MCF 10A (cell line): ENCODE measurements at regions not wholly inside any gene's neighbourhood (a gene's known extent, or its start where the extent isn't known, plus 50 kb on each side); places are given as distances from the start of the nearest gene placed in this dataset.

ENCODE experiments used
- BruUV-seq: library from RNA; stranded (reverse); fragments of 400-500 nt; replicated peaks from 2 replicates; lab custom pipeline; 2021; lab: Mats Ljungman, UMichigan
- CTCF ChIA-PET: fragments of 300-600 bp; sonication (Branson Sonifier 250); formaldehyde crosslinking; extraction: SDS; loops from one replicate; lab custom pipeline; 2021; ENCODE audit warnings: antibody characterized with exemption, inconsistent platforms; lab: Yijun Ruan, JAX
- POLR2A ChIA-PET: fragments of 300-600, 350-650 bp; sonication (Branson Sonifier 250); formaldehyde crosslinking; extraction: SDS; loops from one replicate; lab custom pipeline; 2020; ENCODE audit warnings: antibody characterized with exemption, inconsistent platforms; lab: Yijun Ruan, JAX
- DNase-seq: peaks from one replicate; pipeline ENCODE4 v3.0.0-alpha.2; 2018; ENCODE audit not compliant: unreplicated experiment
- H3K27ac Mint-ChIP-seq: one replicate; pipeline ENCODE4 v1.8.0; 2022; ENCODE audit warnings: mild to moderate bottlenecking, low read depth, mixed read lengths; ENCODE audit not compliant: unreplicated experiment
- H3K27me3 Mint-ChIP-seq: one replicate; pipeline ENCODE4 v1.8.0; 2022; ENCODE audit warnings: mixed read lengths; ENCODE audit not compliant: insufficient read depth, unreplicated experiment
- H3K36me3 Mint-ChIP-seq: one replicate; pipeline ENCODE4 v1.8.0; 2022; ENCODE audit warnings: mild to moderate bottlenecking, moderate library complexity, mixed read lengths; ENCODE audit not compliant: insufficient read depth, unreplicated experiment
- H3K4me1 Mint-ChIP-seq: one replicate; pipeline ENCODE4 v1.8.0; 2022; ENCODE audit warnings: mixed read lengths; ENCODE audit not compliant: insufficient read depth, unreplicated experiment
- H3K4me3 Mint-ChIP-seq: one replicate; pipeline ENCODE4 v1.8.0; 2022; ENCODE audit warnings: mild to moderate bottlenecking, moderate library complexity, mixed read lengths; ENCODE audit not compliant: unreplicated experiment
- H3K9me3 Mint-ChIP-seq: one replicate; pipeline ENCODE4 v1.8.0; 2022; ENCODE audit warnings: mixed read lengths; ENCODE audit not compliant: unreplicated experiment
- intact Hi-C: fragments of 100-400 bp; cut with micrococcal nuclease; formaldehyde crosslinking; loops from 2 replicates; pipeline ENCODE4 v1.14.1; 2022
- TF ChIP-seq, protein P1 (sequence below): fragments of 200-600 bp; IDR thresholded peaks from one replicate; pipeline ENCODE4 v1.8.0; 2022; ENCODE audit warnings: antibody characterized with exemption, mild to moderate bottlenecking; ENCODE audit not compliant: unreplicated experiment

DNA sequence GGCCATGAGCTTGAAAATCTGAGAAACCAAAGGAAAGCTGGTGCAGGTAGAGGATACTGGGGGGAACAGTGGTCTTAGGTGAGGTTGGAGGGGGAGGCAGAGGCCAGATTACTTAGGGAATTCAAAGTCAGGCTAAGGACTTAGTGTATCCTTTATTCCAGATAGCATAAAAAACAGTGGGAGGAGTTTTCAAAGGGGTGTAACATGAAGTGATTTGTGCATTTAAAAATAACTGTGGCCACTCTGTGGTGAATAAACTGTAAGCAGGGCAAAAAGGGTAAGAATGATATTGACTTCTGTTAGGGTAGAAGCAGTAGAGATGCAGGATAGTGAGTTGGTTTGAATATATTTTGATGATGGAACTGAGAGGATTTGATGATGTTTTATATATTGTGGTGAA, 313.2 kb downstream of the EMP1 start:
- DNase-seq: no peak
- POLR2A ChIA-PET: no interaction called here
- H3K9me3 Mint-ChIP-seq: no peaks in the 10 kb centered on the region
- H3K27me3 Mint-ChIP-seq: no peaks in the 10 kb centered on the region
- CTCF ChIA-PET: interaction anchor here (0.6 kb wide), 1 partner anchor 198 kb away, joined by 3 read pairs; no protein-coding TSS in a partner anchor
- BruUV-seq: no TSS peak
- no peaks in the 10 kb centered on the region for H3K4me1 Mint-ChIP-seq
- H3K27ac Mint-ChIP-seq: no peak overlapping the region
- no peak overlapping the region for H3K4me3 Mint-ChIP-seq
- no peaks in the 10 kb centered on the region for H3K36me3 Mint-ChIP-seq
- TF ChIP-seq, protein P1, sequence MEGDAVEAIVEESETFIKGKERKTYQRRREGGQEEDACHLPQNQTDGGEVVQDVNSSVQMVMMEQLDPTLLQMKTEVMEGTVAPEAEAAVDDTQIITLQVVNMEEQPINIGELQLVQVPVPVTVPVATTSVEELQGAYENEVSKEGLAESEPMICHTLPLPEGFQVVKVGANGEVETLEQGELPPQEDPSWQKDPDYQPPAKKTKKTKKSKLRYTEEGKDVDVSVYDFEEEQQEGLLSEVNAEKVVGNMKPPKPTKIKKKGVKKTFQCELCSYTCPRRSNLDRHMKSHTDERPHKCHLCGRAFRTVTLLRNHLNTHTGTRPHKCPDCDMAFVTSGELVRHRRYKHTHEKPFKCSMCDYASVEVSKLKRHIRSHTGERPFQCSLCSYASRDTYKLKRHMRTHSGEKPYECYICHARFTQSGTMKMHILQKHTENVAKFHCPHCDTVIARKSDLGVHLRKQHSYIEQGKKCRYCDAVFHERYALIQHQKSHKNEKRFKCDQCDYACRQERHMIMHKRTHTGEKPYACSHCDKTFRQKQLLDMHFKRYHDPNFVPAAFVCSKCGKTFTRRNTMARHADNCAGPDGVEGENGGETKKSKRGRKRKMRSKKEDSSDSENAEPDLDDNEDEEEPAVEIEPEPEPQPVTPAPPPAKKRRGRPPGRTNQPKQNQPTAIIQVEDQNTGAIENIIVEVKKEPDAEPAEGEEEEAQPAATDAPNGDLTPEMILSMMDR: no peak
- intact Hi-C loops: no loop called here

DNA sequence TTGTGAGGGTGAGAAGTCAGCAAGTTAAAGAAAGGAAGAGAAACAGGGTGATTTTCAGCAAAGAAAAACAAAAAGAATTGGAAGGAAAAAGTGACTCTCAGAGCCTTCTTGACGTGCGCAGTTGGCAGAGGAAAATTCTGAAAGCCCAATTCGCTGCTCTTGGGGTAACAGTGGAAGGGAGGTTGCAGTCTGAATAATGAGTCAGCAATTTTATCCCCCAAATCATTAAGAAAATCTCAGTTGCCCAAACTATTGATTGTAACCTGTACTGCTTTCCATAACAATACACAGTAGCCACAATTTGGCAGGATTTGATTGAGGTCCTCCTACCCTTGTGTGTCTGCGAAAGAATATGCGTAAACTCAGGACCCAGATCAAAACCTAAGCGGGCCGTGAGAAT, 309.1 kb downstream of the EMP1 start:
- H3K27ac Mint-ChIP-seq: no peak overlapping the region
- POLR2A ChIA-PET: no interaction called here
- no peak overlapping the region for H3K4me3 Mint-ChIP-seq
- TF ChIP-seq, protein P1: no peak
- DNase-seq: no peak
- BruUV-seq: no TSS peak
- H3K9me3 Mint-ChIP-seq: no peaks in the 10 kb centered on the region
- CTCF ChIA-PET: no interaction called here
- intact Hi-C loops: no loop called here
- no peaks in the 10 kb centered on the region for H3K4me1 Mint-ChIP-seq
- no peaks in the 10 kb centered on the region for H3K36me3 Mint-ChIP-seq
- peaks cover 9% of the 10 kb centered on the region for H3K27me3 Mint-ChIP-seq

DNA sequence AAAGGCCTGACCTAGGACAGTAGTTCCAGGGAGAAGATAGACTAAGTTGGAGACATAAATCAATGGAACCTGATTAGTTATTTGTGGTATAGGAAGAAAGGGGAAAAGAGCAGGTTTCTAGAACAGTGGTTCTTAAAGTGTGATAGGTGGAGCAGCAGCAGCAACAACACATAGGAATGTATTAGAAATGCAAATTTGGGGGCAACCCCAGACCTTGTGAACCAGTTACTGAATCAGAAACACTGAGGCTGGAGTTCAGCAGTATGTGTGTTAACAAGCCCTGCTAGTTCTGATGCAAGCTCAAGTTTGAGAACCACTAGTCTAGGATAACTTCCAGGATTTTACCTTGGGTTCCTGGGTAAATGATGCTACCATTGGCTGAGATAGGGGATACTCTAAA, 308.7 kb downstream of the EMP1 start:
- Mint-ChIP-seq H3K36me3 (no peaks in the 10 kb centered on the region), H3K4me3 (no peak overlapping the region), H3K27me3 (peaks cover 13% of the 10 kb centered on the region), H3K4me1 (no peaks in the 10 kb centered on the region), H3K27ac (no peak overlapping the region), H3K9me3 (no peaks in the 10 kb centered on the region)
- TF ChIP-seq, protein P1: no peak
- DNase-seq: no peak
- POLR2A ChIA-PET: no interaction called here
- BruUV-seq: no TSS peak
- intact Hi-C loops: no loop called here
- CTCF ChIA-PET: interaction anchor here (0.5 to 1.1 kb wide), 2 partner anchors 37 to 149 kb away, joined by 3 read pairs; no protein-coding TSS in a partner anchor

DNA sequence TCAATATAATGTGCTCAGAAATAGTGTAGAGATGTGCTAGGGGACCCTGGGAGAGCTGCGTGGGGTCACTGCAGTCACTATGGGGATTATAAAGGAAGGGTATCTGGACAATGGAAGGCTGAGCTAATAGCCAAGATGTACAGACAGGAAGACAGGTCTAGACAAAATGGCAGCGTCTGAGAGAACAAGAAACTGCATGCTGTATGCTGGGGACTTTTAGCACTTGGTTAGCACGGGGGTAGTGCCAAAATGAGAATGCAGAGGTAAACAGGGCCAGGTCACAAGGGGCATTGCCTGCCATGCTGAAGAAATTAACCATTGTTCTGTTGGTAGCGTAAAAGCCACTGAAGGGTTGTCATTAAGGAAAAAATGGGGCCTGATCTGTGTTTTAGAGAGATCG, 308.2 kb downstream of the EMP1 start:
- intact Hi-C loops: no loop called here
- H3K36me3 Mint-ChIP-seq: no peaks in the 10 kb centered on the region
- DNase-seq: no peak
- ChIA-PET CTCF (interaction anchor here (0.5 to 1.2 kb wide), 4 partner anchors 30 to 227 kb away, joined by 3 to 5 read pairs (median 4); no protein-coding TSS in a partner anchor), POLR2A (no interaction called here)
- TF ChIP-seq, protein P1: no peak
- no peaks in the 10 kb centered on the region for H3K9me3 Mint-ChIP-seq
- H3K27me3 Mint-ChIP-seq: peaks cover 18% of the 10 kb centered on the region
- no peaks in the 10 kb centered on the region for H3K4me1 Mint-ChIP-seq
- BruUV-seq: no TSS peak
- no peak overlapping the region for H3K4me3 Mint-ChIP-seq
- H3K27ac Mint-ChIP-seq: no peak overlapping the region
